Testis (tissue), 2 donors: ENCODE measurements at regions not wholly inside any gene's neighbourhood (a gene's known extent, or its start where the extent isn't known, plus 50 kb on each side); places are given as distances from the start of the nearest gene placed in this dataset.
"Not testable (repeated sequence)": the region's sequence is repeated elsewhere in the genome, so short reads cannot be mapped to it uniquely, and the experiment has no call there.

Experiments used
- CTCF ChIP-seq, 3 experiments: fragments of 450-650 bp in 2 of 3; fragments of 200-600 bp in 1 of 3; sonication (generic) in 1 of 3; IDR thresholded peaks; one replicate each; pipeline ENCODE4 v1.5.1; 2016 to 2019; ENCODE audit warnings: antibody characterized with exemption in 3 of 3, mild to moderate bottlenecking in 2 of 3, moderate library complexity in 1 of 3
- POLR2A ChIP-seq: fragments of 450-650 bp; IDR thresholded peaks from one replicate; pipeline ENCODE4 v1.6.1; 2017; ENCODE audit warnings: antibody characterized with exemption, mild to moderate bottlenecking, moderate library complexity

- not testable (repeated sequence) for TF ChIP-seq CTCF (IDR thresholded peaks at IDR 0.05); POLR2A
These were observed 107.9 kb upstream of the TSPAN8 start for GRCh38 chr12:71265731-71266130.
